NCI-H2107 (cell line): ENCODE measurements at regions not wholly inside any gene's neighbourhood (a gene's known extent, or its start where the extent isn't known, plus 50 kb on each side); places are given as distances from the start of the nearest gene placed in this dataset.

Experiments used
- DNase-seq: peaks from one replicate; lab custom pipeline; 2025; lab: John Stamatoyannopoulos, UW

DNA sequence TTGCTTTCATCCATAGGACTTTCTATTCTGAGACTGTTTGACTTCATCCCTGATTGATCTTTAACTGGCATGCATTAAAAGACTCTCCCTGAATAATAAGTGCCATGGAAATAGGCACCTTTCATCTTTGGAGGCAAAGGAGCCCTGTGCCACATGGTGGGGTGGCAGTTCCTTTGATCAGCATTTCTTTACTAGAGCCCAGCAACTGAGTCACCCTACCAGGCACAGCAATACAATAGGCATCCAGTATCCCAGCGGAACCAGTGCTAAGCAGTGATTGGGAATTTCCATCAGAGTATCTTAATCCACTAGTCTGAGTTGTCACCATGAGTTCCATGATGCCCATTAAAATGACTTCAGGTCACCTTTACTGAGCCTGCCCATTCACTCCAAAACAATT is 476.1 kb upstream of the MPDZ start:
- DNase-seq, result no peak

DNA sequence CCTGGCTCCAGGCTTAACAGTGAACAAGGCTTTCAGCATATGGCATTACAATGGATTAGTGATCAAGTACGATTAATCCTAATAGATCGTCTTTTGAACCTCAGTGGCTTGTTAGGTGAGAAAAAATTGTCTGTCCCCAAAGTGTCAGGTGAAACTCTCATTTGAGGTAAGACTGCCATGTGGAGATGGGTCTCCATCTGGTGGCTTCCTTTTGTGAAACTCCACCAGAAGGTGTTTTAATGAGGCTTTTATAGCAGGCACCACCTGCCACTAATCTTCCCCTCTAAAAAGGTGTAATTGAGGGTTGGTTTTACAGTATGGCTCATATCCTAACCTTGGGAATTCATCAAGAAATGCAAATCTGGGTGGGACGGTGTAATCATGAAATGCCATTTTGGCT is 471.1 kb upstream of the MPDZ start:
- DNase-seq, result no peak

DNA sequence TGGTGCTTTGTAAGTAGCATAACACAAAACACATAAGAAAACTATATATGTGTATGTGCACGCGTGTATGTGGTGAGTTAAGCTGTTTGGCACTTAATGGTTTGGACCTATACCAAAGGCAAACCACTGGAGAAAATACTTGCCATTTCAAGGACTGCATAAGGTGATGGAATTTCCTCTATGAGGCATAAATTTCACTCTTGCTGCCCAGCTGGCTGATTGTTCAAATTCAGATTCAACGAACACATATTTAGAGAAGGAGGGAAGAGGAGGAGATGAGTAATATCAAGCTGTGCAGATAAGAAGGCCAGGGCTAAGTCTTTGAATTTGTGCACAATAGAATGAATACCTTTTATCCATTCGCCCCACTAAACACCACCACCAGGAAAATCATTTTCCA is 470.6 kb upstream of the MPDZ start:
- DNase-seq, result no peak

DNA sequence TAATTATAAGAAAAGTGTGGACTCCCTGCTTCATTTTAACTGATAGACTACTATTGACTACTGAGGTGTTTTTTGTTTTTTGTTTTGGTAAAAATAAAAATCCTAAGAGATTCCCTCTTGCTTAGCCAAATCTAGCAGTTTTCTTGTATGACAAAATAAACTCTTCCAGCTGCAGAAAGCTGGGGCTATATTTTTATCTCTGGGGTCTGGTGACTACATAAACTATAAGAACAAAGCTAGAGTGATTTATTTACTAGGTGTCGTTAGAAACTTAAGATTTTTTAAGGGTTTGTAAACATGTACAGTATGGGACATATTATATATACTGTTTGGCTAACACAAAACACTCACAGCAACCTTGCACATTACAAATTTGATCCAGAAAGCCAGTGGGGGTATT is 467.4 kb upstream of the MPDZ start:
- no peak for DNase-seq

DNA sequence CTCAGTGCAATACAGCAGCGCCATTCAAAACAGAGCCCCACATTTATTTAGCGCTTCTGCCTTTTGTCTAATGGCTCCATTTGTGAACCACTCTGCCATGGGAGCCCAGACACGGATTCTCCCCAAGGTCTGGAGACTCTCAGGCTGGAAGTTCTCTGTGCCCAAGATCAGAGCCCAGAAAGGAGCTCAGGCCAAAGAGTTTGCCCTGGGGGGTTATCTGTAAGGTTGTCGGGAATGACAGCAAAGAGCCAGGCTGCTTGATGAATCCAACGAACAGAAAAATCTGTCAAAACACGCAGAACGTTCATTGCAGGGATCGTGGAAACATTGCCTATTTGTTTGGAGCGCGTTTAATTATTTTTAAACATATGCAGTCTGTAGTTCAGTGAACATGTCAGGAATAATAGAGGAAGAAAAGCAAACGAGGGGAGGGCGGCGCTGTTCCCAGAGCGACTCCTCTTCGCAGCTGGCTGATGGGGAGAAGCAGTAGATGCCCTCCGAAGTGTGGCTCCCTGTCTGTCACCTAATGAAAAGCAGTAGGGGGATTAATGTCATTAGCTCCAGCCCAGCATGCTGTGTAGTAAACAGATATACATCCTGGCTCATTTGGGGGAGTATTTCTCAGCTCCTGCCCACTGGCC is 464.9 kb upstream of the MPDZ start:
- DNase-seq, result no peak

DNA sequence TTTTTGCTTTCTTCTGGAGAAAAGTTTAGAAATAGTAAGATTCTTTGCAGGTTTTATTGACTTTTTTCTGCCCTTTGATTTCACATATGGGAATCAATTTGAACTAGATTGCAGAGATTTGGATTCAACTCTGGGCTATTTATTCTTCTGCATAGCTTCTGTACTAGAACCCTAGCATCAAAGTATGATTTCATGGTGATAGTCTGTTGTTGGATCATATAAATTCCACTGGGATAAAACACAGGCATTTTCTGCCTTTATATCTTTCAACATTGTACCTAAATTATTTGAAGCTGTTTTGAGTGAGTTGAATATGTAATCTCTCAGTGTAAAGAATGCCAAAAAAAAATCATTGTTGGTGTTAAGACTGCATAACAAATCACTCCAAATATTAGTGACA is 458.4 kb upstream of the MPDZ start:
- no peak for DNase-seq

DNA sequence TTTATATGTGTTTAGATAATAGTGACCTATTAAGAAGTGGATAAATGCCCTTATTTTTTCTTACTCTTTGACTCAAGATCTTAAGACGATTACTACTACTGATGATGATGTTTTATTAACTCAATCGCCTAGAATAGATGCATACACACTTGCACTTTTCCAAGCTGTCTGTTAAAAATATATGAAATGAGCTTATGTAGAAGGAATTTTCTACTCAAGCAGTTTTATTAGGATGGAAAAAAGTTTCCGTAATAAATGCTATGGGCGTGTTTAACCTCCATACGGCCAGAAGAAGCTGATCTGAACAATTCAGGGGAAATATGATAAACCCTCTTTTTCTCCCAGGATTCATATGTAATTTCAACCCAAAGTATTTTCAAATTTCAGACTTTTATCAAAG is 455.7 kb upstream of the MPDZ start:
- DNase-seq, result no peak

DNA sequence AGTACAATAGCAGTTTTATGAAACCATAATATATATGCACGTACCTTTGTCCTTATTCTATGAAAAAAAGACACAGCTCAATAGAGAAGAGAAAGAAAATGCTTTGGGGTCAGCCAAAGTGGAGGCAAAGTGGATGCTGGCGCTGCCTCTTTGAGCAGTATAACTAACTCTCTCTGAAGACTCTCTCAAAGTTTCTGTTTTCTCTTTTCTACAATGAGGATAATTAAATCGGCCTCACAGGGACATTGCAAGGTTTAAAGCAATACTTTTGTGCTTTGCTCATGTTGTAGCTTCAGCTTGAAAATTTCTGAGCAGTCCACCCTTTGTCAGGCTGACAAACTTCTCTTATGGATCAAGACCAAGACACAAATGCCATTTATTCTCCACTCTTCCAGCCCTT is 455.1 kb upstream of the MPDZ start:
- DNase-seq, result no peak

DNA sequence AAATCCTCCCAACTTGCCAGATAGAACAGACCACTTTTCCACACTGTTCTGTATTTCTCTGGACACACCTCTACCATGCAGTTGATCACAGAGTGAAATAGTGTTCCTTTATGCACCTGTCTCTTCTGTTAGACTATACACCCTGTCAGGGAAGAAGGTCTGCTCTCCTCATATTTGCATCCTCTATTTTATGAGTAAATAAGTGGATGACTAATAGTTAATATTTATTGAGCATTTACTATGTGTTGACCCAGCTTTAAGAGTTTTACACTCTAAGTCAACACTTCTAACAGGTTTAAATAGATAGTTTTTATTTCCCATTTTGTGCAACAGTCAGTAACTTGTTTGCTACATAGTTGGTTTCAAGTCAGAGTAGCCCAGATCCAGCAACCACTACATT is 452.8 kb upstream of the MPDZ start:
- DNase-seq, result no peak

DNA sequence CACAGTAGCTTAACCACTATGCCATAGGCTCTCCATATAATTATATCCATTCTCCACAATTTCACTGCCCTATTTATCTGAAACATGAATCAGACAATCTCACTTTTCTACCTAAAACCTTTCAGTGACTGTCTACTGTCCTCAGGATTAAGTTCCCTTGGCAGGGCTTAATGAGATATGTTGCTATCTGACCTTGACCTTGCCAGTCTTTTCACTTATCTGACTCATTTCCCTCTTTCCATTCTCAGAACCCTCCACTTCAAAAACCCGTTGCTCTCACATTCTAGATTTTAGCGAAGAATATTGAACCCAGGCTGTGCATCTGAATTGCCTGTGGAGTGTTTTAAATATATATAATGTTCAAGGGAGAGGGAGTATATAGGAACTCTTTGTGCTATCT is 452.1 kb upstream of the MPDZ start:
- DNase-seq, result no peak

DNA sequence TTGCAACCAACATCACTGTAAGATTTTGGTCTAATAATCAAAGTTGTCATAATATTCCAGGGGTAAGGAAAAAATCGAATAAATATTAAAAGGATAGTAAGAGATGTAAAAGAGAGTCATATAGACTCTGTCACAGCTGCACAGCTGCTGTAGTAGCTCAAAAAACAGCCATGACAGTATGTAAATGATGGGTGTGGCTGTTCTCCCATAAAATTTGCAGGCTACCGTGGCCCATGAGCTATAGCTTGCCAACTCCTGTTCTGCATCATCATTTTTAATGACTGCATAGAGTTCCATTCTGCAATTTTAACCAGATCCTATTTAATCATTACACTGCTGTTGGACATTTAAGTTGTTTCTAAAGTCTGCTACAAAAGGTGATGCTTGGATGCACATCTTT is 450.5 kb upstream of the MPDZ start:
- no peak for DNase-seq

DNA sequence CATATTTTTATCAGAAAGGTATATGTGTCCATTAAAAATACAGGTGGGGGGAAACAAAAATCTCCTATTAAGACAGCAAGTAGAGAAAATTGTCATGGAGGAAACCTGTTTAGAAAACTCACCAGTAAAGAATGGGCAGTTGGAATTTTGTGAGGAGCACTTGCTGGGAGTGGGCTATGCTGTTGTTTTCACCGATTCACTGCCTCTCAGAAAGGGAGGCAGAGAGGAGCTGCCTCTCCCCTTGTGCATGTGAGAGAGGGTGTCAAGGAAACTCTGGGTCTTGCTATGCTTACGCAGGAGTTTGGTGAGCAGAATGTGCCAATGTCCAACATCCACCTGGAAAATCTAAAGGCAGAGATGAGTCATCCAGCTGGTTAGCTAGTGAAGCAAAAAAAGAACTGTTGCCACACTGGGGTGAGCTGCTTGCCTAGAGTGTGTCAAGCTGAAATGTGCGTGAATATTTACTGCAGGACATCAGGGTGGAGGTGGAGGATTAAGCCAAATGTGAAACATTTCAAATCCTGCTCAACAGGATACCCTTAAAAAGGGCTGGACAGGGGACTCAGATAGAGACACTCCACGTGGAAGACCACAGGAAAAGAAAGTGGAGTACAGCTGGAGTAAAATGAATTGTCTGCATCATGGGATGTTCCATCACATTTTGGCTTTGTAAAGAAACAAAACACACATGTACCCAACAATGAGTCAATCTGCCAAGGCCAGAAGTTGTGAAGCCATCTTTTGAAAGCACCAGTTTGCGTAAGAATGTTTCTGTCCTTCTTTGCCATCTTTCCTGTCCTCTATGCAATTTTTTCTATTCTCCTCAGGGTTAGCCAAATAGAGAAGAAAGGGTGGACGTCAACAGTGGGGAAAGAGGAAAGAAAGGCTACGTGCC is 449.7 kb upstream of the MPDZ start:
- DNase-seq, result no peak

DNA sequence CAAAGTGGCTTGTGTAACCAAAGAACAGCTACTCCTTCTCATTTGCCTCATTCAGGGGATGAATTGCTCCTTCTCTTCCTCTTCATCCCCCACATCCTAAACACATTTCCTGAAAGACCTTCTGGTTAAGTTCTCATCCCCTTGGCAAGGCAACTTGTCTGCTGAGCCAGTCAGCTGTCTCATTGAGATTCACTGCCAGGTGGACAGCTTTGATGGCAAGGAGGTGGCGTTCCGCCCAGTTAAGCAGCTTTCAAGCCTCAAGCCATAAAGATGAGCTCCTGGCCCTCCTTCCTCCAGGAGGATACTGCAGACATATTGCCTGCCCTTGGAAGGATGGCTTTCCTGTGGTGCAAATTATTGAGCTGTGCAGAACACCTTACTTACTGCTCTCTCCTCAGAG is 448.6 kb upstream of the MPDZ start:
- no peak for DNase-seq

DNA sequence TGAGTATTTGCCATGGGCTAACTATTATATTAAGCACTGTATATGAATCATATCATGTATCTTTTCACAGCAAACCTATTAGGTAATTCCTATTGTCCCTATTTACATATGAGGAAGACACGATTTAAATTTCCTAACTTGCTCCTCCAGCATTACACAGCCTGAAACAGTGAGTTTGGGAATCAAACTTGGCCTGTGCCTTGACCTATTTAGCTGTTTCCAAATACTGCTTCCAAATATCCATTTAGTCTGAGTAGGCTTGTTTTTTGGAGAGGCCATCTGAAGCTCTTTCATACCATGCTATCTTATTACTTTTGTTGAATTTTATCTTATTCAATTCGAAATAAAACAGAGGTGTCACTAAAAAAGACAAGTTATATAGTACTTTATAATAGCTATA is 447.3 kb upstream of the MPDZ start:
- DNase-seq, result no peak

DNA sequence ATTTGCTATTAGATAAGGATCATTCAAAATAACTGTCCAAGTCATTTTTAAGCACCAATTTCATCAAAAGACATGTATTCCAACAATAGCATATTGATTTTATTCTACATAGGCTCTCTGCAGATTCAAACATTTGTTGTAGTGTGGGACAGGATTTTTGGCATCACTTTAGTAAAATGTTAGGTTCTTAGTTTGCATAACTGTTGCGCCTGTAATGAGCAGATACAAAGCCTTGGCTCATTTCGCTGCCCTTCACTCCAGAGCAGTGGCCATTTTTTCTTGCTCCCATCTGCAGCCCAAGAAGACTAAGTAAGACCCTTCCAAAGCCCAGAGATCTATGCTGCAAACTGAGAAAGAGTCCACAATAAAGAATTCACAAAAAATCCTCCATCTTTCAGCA is 446.0 kb upstream of the MPDZ start:
- no peak for DNase-seq

DNA sequence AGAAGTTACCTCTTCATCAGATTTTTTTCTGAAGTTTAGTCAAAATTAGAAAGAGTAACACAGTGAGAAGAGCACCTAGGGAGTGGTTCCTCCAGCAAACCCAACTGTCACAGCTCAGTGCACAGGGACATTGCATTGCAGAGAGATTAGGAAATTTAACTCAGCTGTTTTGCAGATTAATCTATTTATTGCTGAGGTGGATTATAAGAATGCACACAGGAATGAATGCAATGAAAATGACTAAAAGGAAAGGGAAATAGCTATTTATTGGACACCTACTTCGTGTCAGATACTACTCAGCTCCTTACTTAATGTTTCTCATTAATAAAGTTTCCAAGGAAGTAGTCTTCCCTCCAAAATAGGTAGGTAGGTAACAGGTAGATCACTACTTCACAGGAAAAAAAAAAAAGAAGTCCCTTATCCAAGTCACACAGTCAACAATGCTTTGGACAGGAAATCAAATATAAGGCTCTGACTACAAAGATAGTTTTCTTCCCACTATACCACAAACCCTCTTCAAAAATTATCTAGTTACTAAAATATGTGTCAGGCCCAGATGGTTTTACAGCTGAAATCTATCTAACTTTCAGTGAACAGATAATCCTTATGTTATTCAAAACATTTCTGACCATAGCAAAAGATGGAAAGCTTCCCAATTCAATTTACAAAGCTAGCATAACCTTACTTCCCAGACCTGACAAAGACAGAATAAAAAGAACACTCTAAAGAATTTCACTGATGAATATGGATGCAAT is 442.2 kb upstream of the MPDZ start:
- DNase-seq, result no peak

DNA sequence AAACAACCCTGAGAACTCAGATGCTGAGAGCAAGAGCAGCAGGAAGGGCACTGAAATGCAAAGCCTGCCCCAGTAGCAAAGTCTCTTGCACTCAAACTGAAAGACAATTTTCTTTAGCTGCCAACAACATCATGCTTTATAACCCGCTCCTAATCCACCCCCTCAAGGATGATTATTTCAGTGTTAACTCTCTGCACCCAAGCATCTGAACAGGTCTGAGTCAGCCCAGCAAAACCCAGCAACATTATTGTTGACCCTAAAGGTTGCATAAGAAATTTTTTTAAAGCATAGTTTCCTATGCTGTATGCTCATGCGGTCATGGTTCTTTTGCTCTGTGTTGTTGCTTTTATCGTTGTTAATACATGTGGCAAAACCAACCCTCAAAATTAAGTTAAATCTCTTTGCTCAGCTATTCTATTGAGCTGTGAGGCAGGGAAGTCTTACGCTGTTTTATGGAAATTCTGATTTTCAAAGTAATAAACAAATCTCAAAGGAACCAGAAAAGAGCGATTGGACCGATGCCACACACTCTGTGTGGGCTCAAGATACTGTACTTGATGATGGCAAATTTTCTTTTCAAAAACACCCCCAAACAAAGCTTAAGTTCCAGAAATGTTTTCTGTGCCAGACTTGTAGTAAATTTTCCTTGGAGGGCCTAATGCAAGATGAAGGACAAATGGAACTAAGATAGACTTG is 440.6 kb upstream of the MPDZ start:
- DNase-seq, result no peak

DNA sequence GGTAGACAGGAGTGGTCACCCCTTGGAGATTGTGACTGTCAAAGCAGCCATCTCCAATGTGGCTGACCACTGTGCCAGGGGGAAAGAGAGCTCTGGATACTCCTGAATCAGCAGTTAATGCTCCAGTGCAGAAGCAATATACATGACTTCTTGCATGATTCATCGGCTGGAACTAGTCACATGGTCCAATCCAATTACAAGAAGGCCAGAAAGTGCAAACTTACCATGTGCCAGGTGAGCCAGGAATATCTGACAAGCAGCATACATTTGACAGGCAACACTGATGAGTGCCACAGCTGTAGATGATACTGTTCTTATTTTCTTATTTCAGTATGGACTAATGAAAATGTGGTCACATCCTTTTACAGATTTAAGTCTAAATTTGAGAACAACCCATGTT is 440.0 kb upstream of the MPDZ start:
- DNase-seq, result no peak

DNA sequence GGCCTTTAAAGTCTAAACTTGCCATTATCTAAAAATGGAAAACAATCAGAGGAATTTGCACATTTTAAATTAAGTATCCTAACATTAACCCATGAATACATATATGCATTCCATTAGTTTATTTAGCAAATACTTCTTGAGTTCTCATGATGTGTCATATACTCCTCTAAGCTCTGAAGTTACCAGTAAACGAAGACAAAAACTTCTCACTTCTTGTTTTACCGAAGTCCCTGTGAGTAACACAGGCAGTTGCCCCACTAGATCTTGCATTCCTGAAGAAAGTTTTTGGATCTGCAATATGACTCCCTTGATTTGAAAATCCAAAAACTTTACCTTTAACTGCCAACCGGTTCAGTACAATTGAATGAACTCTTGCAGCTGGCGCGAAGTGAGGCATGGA is 439.0 kb upstream of the MPDZ start:
- DNase-seq, result no peak

DNA sequence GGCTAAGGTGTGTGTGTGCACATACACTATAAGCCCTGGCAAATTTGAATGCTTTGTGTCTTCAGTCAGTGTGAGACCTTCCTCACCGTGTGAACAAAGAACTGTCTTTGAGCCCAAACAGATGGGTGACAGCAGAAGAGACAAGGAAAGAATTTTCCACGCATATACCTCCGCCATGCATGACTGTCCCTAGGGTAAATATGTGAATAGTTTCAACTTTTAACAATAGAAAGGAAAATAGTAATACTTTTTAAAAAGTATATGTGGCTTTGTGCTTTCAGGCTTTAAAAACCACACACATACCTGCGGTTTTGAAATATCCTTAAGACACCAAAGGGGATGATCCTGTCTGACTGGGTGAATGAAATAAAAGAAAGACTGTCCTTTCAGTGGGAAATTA is 438.6 kb upstream of the MPDZ start:
- no peak for DNase-seq

DNA sequence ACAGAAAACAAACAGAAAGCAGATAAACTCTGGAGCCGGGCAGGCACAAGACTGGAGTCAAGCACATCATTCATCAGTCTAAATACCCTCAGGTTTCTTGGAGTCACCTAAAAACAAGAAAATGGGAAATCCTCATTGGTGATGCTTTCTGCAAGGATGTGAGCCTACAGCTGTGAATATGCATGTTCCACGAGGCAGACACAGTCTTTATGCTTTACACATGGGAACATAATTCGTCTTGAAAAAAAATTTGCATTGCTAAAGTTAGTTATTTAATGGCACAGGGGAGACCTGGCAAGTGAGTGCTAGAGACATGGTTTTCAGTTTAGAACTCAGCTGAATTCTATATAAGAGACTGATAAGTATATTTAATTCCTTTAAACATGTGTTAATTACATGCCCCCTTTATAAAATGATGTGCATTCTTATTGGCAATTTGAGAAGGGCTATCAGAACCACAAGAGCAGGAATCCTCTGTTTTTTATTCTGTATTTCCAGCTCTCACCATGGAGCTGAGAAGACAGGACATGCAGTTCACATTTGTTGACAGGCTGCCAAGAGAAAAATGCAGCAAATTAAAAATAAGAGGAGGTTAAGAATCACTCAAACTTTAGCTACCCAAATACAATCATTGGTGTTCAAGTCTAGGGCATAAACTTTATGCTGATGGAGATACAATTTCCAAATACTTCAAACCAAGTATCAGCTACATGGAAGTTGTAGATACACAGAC is 438.0 kb upstream of the MPDZ start:
- no peak for DNase-seq
